DMS153 treated with DMSO at 0.1 percent for 48 hours (cell line): ENCODE measurements at regions not wholly inside any gene's neighbourhood (a gene's known extent, or its start where the extent isn't known, plus 50 kb on each side); places are given as distances from the start of the nearest gene placed in this dataset.
"Not testable (repeated sequence)": the region's sequence is repeated elsewhere in the genome, so short reads cannot be mapped to it uniquely, and the experiment has no call there.

ENCODE experiments used
- DNase-seq: peaks from one replicate; lab custom pipeline; 2025; ENCODE audit not compliant: unreplicated experiment; lab: John Stamatoyannopoulos, UW

- DNase-seq: no peak
These were observed 94.8 kb downstream of the NPIPB11 start for GRCh38 chr16:29311461-29312344.

GRCh38 chr16:29310852-29311314 lies 95.6 kb downstream of the NPIPB11 start:
- DNase-seq: no peak

GRCh38 chr16:29310243-29310642 lies 96.3 kb downstream of the NPIPB11 start:
- DNase-seq: not testable (repeated sequence)

GRCh38 chr16:29309601-29310000 lies 96.9 kb downstream of the NPIPB11 start:
- DNase-seq: not testable (repeated sequence)

- no peak for DNase-seq
These were observed 97.6 kb downstream of the NPIPB11 start for GRCh38 chr16:29308644-29309546.

- DNase-seq: no peak
These were observed 98.7 kb downstream of the NPIPB11 start for GRCh38 chr16:29307598-29308507.

GRCh38 chr16:29306943-29307597 lies 99.4 kb downstream of the NPIPB11 start:
- DNase-seq: no peak

- DNase-seq: no peak
These were observed 100.3 kb downstream of the NPIPB11 start for GRCh38 chr16:29306201-29306600.

- not testable (repeated sequence) for DNase-seq
These were observed 101.5 kb downstream of the NPIPB11 start for GRCh38 chr16:29305018-29305417.

- no peak for DNase-seq
These were observed 102.3 kb downstream of the NPIPB11 start for GRCh38 chr16:29304251-29304650.

GRCh38 chr16:29303520-29303919 lies 103.0 kb downstream of the NPIPB11 start:
- no peak for DNase-seq

GRCh38 chr16:29302976-29303375 lies 103.5 kb downstream of the NPIPB11 start:
- DNase-seq: no peak

- DNase-seq: not testable (repeated sequence)
These were observed 104.1 kb downstream of the NPIPB11 start for GRCh38 chr16:29302433-29302832.

- DNase-seq: not testable (repeated sequence)
These were observed 104.7 kb downstream of the NPIPB11 start for GRCh38 chr16:29301662-29302285.

GRCh38 chr16:29300541-29301535 lies 105.7 kb downstream of the NPIPB11 start:
- not testable (repeated sequence) for DNase-seq

GRCh38 chr16:29300030-29300491 lies 106.5 kb downstream of the NPIPB11 start:
- not testable (repeated sequence) for DNase-seq

- DNase-seq: not testable (repeated sequence)
These were observed 107.5 kb downstream of the NPIPB11 start for GRCh38 chr16:29298997-29299396.

- DNase-seq: not testable (repeated sequence)
These were observed 108.2 kb downstream of the NPIPB11 start for GRCh38 chr16:29298307-29298706.
